KMS-11 (cell line): ENCODE measurements at regions not wholly inside any gene's neighbourhood (a gene's known extent, or its start where the extent isn't known, plus 50 kb on each side); places are given as distances from the start of the nearest gene placed in this dataset.
"Not testable (repeated sequence)": the region's sequence is repeated elsewhere in the genome, so short reads cannot be mapped to it uniquely, and the experiment has no call there.

Experiments
- H2AFZ ChIP-seq: fragments of 200-600 bp; sonication (generic); 2 replicates; pipeline ENCODE4 v1.6.1; 2016; ENCODE audit warnings: antibody characterized with exemption, mixed run types, low read depth
- H3K27ac ChIP-seq: fragments of 200-600 bp; sonication (generic); 2 replicates; pipeline ENCODE4 v1.6.1; 2016; ENCODE audit warnings: mild to moderate bottlenecking, mixed run types
- H3K27me3 ChIP-seq: fragments of 200-600 bp; sonication (generic); 2 replicates; pipeline ENCODE4 v1.6.1; 2017; ENCODE audit warnings: mild to moderate bottlenecking, low read depth, mixed run types, moderate library complexity; ENCODE audit not compliant: insufficient read depth
- H3K36me3 ChIP-seq: fragments of 200-600 bp; sonication (generic); 2 replicates; pipeline ENCODE4 v1.6.1; 2017; ENCODE audit warnings: mild to moderate bottlenecking, mixed run types; ENCODE audit not compliant: insufficient read depth
- H3K4me1 ChIP-seq: fragments of 200-600 bp; sonication (generic); 2 replicates; pipeline ENCODE4 v1.6.1; 2016; ENCODE audit warnings: mild to moderate bottlenecking, low read depth, mixed run types; ENCODE audit not compliant: poor library complexity, severe bottlenecking
- H3K4me2 ChIP-seq: fragments of 200-600 bp; sonication (generic); 2 replicates; pipeline ENCODE4 v1.7.0; 2016; ENCODE audit warnings: mild to moderate bottlenecking, mixed run types
- H3K4me3 ChIP-seq: fragments of 200-600 bp; sonication (generic); IDR thresholded peaks from 2 replicates; pipeline ENCODE4 v1.6.1; 2017; ENCODE audit warnings: low read depth, low read length, mixed read lengths; ENCODE audit not compliant: insufficient read depth
- H3K79me2 ChIP-seq: fragments of 200-600 bp; sonication (generic); 2 replicates; pipeline ENCODE4 v1.6.1; 2016; ENCODE audit warnings: low read depth, mixed run types; ENCODE audit not compliant: insufficient read depth
- H3K9ac ChIP-seq: fragments of 200-600 bp; sonication (generic); 2 replicates; pipeline ENCODE4 v1.6.1; 2016; ENCODE audit warnings: mild to moderate bottlenecking, mixed run types
- H4K20me1 ChIP-seq: fragments of 200-600 bp; sonication (generic); 2 replicates; pipeline ENCODE4 v1.6.1; 2016; ENCODE audit warnings: mild to moderate bottlenecking, mixed run types; ENCODE audit not compliant: insufficient read depth
- CTCF ChIP-seq: fragments of 200-600 bp; sonication (generic); conservative IDR thresholded peaks from 2 replicates; pipeline ENCODE4 v1.6.1; 2017; ENCODE audit warnings: low read depth, mild to moderate bottlenecking, antibody characterized with exemption, low read length, moderate library complexity, mixed read lengths

GRCh38 chr9:97176206-97176605 is 131.3 kb upstream of the CCDC180 start:
- Histone ChIP-seq H3K4me2 (no peak overlapping the region), H4K20me1 (no peaks in the 10 kb centered on the region), H3K4me3 (no peak overlapping the region), H3K27ac (no peak overlapping the region), H2AFZ (no peak overlapping the region), H3K27me3 (no peaks in the 10 kb centered on the region), H3K36me3 (no peaks in the 10 kb centered on the region), H3K9ac (no peak overlapping the region), H3K79me2 (no peaks in the 10 kb centered on the region), H3K4me1 (no peaks in the 10 kb centered on the region)
- TF ChIP-seq CTCF, result no peak

GRCh38 chr9:97168174-97168573 is 129.2 kb upstream of the CTSV start:
- peaks cover 52% of the 10 kb centered on the region for H3K4me1 ChIP-seq
- H3K4me2 ChIP-seq, result peak overlapping the region; percentile 44; the same call in 1 of the 2 replicates
- H3K4me3 ChIP-seq, H4K20me1 ChIP-seq, H3K27me3 ChIP-seq, H3K9ac ChIP-seq, H2AFZ ChIP-seq, H3K79me2 ChIP-seq, H3K36me3 ChIP-seq: not testable (repeated sequence)
- peak overlapping the region; percentile 67; the same call in 1 of the 2 replicates for H3K27ac ChIP-seq

- not testable (repeated sequence) for H3K36me3 ChIP-seq, H4K20me1 ChIP-seq, H3K79me2 ChIP-seq, H3K9ac ChIP-seq, H3K4me3 ChIP-seq, H2AFZ ChIP-seq, H3K27me3 ChIP-seq
- Histone ChIP-seq H3K4me1 (peaks cover 52% of the 10 kb centered on the region), H3K4me2 (peak overlapping the region; percentile 44), H3K27ac (peak overlapping the region; percentile 67)
Observed at GRCh38 chr9:97166496-97167138, 127.7 kb upstream of the CTSV start.

- H2AFZ ChIP-seq, result no peak overlapping the region
- no peaks in the 10 kb centered on the region for H3K79me2 ChIP-seq
- no peaks in the 10 kb centered on the region for H3K27me3 ChIP-seq
- no peak overlapping the region for H3K4me2 ChIP-seq
- no peak overlapping the region for H3K27ac ChIP-seq
- H3K4me1 ChIP-seq, result peaks cover 15% of the 10 kb centered on the region
- no peaks in the 10 kb centered on the region for H4K20me1 ChIP-seq
- TF ChIP-seq CTCF, result no peak
- H3K4me3 ChIP-seq, result no peak overlapping the region
- no peak overlapping the region for H3K9ac ChIP-seq
- no peaks in the 10 kb centered on the region for H3K36me3 ChIP-seq
Observed at GRCh38 chr9:97160255-97160654, 121.3 kb upstream of the CTSV start.

- not testable (repeated sequence) for H3K27me3 ChIP-seq, H3K4me1 ChIP-seq, H3K4me2 ChIP-seq, H3K27ac ChIP-seq, H2AFZ ChIP-seq, H4K20me1 ChIP-seq, H3K79me2 ChIP-seq, H3K9ac ChIP-seq, H3K4me3 ChIP-seq, H3K36me3 ChIP-seq
Observed at GRCh38 chr9:97158722-97159121, 119.8 kb upstream of the CTSV start.

GRCh38 chr9:97155441-97155840 is 116.5 kb upstream of the CTSV start:
- H4K20me1 ChIP-seq, H3K4me2 ChIP-seq, H3K27ac ChIP-seq, H3K27me3 ChIP-seq, H3K4me3 ChIP-seq, H3K4me1 ChIP-seq, H3K36me3 ChIP-seq, H3K9ac ChIP-seq, H3K79me2 ChIP-seq, H2AFZ ChIP-seq: not testable (repeated sequence)
